Fibroblast of pulmonary artery (primary cell): ENCODE measurements at regions not wholly inside any gene's neighbourhood (a gene's known extent, or its start where the extent isn't known, plus 50 kb on each side); places are given as distances from the start of the nearest gene placed in this dataset.

ENCODE experiments used
- DNase-seq: peaks from one replicate; pipeline ENCODE4 v3.0.0-alpha.2; 2010; ENCODE audit warnings: low read depth
- H3K4me3 ChIP-seq: replicated peaks from 2 replicates; pipeline ENCODE4 v1.5.1; 2011; ENCODE audit warnings: low read depth, mild to moderate bottlenecking, control low read depth, low read length, moderate library complexity
- CTCF ChIP-seq: IDR thresholded peaks from 2 replicates; pipeline ENCODE4 v1.5.1; 2011; ENCODE audit warnings: mild to moderate bottlenecking, control low read depth, low read length, inconsistent platforms; ENCODE audit errors: missing control alignments

GRCh38 chr5:120016717-120017382 lies 387.5 kb downstream of the FAM170A start:
- no peak for TF ChIP-seq CTCF
- H3K4me3 ChIP-seq, result no peak overlapping the region
- DNase-seq, result no peak

GRCh38 chr5:120017513-120017912 lies 388.2 kb downstream of the FAM170A start:
- no peak for TF ChIP-seq CTCF
- H3K4me3 ChIP-seq, result no peak overlapping the region
- no peak for DNase-seq

GRCh38 chr5:120035181-120035580 lies 405.8 kb downstream of the FAM170A start:
- TF ChIP-seq CTCF, result no peak
- H3K4me3 ChIP-seq, result no peak overlapping the region
- DNase-seq, result no peak

- TF ChIP-seq CTCF, result no peak
- no peak for DNase-seq
- no peak overlapping the region for H3K4me3 ChIP-seq
Measured at GRCh38 chr5:120035815-120036577, 406.6 kb downstream of the FAM170A start.

- no peak for DNase-seq
- no peak overlapping the region for H3K4me3 ChIP-seq
- TF ChIP-seq CTCF, result no peak
Measured at GRCh38 chr5:120037451-120037850, 408.1 kb downstream of the FAM170A start.

- no peak overlapping the region for H3K4me3 ChIP-seq
- TF ChIP-seq CTCF, result no peak
- DNase-seq, result no peak
Measured at GRCh38 chr5:120039111-120039510, 409.8 kb downstream of the FAM170A start.
